ENCODE measurements at regions not wholly inside any gene's neighbourhood (a gene's known extent, or its start where the extent isn't known, plus 50 kb on each side); places are given as distances from the start of the nearest gene placed in this dataset.

- H3K27me3 ChIP-seq (ENCODE audit: control insufficient read depth in 1 of 2, insufficient read depth in 2 of 2, low read length in 2 of 2) = peaks cover 7 to 41% of the 10 kb centered on the region in 2 experiments; a peak in 4 of 5 replicates
- WGBS (ENCODE audit: low lambda C conversion rate) = 4% methylated on average over 10 of the region's 10 CpGs
- no peak overlapping the region for H2AFZ ChIP-seq (ENCODE audit: low read length)
- no peak overlapping the region for H3K27ac ChIP-seq (ENCODE audit: extremely low read length, insufficient read depth, low read length)
- H3K4me1 ChIP-seq (ENCODE audit: insufficient read depth, low read length) = no peaks in the 10 kb centered on the region
- no peak for FAIRE-seq
- POLR2A ChIA-PET = no interaction called here
- H3K9me3 ChIP-seq (ENCODE audit: low read length) = no peaks in the 10 kb centered on the region
- H3K36me3 ChIP-seq (replicated peaks in 1 of 2; ENCODE audit: control insufficient read depth in 1 of 2, insufficient read depth in 2 of 2, low read length in 2 of 2) = no peaks in the 10 kb centered on the region
- BruUV-seq (replicated peaks) = no TSS peak
- no peak overlapping the region for H3K4me3 ChIP-seq (replicated peaks in 1 of 3; ENCODE audit: insufficient read depth in 1 of 3, low read depth in 2 of 3, low read length in 3 of 3)
- in situ Hi-C loops (cut with HindIII; ENCODE audit: extremely low pct_ligation_motif_present, low pct_unique_long_range_greater_than_20kb) = no loop called here
- no peaks in the 10 kb centered on the region for H3K79me2 ChIP-seq (ENCODE audit: insufficient read depth, low read length)
- H3K9ac ChIP-seq (ENCODE audit: insufficient read depth, low read depth, low read length) = no peak overlapping the region
- no peak overlapping the region for H3K4me2 ChIP-seq (ENCODE audit: low read depth, low read length)
- ATAC-seq = no peak
- CTCF ChIA-PET (ENCODE audit: low intra/inter-chr PET ratio, low total read pairs) = no interaction called here
- H4K20me1 ChIP-seq (ENCODE audit: insufficient read depth, low read length) = no peaks in the 10 kb centered on the region; the same call in 1 of the 2 replicates
- intact Hi-C loops (cut with micrococcal nuclease; ENCODE audit: unreplicated experiment) = no loop called here
- no peak for DNase-seq (ENCODE audit: low spot score)
- TF ChIP-seq MXD4 (CRISPR knock-in tag; IDR thresholded peaks at IDR 0.05) (no peak), E2F1 (CRISPR knock-in tag; IDR thresholded peaks at IDR 0.05) (no peak), ZBTB8A (CRISPR knock-in tag; IDR thresholded peaks at IDR 0.05; ENCODE audit: borderline replicate concordance, low read depth) (no peak), TEAD3 (CRISPR knock-in tag; optimal IDR thresholded peaks at IDR 0.05; ENCODE audit: borderline replicate concordance) (no peak), ZNF572 (CRISPR knock-in tag; IDR thresholded peaks at IDR 0.05) (no peak), AHR (CRISPR knock-in tag; IDR thresholded peaks at IDR 0.05) (no peak), ZFY (CRISPR knock-in tag; IDR thresholded peaks at IDR 0.05) (no peak), GABPA (IDR thresholded peaks at IDR 0.05; ENCODE audit: low read depth, low read length) (no peak), GABPA (CRISPR knock-in tag; IDR thresholded peaks at IDR 0.05; ENCODE audit: low read depth) (no peak), ZNF180 (CRISPR knock-in tag; IDR thresholded peaks at IDR 0.05; ENCODE audit: borderline replicate concordance, low read depth) (no peak), FOXA1 (IDR thresholded peaks at IDR 0.05) (no peak), FOXA1 (CRISPR knock-in tag; IDR thresholded peaks at IDR 0.05) (no peak), MIER2 (CRISPR knock-in tag; IDR thresholded peaks at IDR 0.05) (no peak)
- TF ChIP-seq, protein P1, sequence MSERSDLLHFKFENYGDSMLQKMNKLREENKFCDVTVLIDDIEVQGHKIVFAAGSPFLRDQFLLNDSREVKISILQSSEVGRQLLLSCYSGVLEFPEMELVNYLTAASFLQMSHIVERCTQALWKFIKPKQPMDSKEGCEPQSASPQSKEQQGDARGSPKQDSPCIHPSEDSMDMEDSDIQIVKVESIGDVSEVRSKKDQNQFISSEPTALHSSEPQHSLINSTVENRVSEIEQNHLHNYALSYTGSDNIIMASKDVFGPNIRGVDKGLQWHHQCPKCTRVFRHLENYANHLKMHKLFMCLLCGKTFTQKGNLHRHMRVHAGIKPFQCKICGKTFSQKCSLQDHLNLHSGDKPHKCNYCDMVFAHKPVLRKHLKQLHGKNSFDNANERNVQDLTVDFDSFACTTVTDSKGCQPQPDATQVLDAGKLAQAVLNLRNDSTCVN (CRISPR knock-in tag; IDR thresholded peaks at IDR 0.05; ENCODE audit: borderline replicate concordance) = no peak
- TF ChIP-seq, protein P2, sequence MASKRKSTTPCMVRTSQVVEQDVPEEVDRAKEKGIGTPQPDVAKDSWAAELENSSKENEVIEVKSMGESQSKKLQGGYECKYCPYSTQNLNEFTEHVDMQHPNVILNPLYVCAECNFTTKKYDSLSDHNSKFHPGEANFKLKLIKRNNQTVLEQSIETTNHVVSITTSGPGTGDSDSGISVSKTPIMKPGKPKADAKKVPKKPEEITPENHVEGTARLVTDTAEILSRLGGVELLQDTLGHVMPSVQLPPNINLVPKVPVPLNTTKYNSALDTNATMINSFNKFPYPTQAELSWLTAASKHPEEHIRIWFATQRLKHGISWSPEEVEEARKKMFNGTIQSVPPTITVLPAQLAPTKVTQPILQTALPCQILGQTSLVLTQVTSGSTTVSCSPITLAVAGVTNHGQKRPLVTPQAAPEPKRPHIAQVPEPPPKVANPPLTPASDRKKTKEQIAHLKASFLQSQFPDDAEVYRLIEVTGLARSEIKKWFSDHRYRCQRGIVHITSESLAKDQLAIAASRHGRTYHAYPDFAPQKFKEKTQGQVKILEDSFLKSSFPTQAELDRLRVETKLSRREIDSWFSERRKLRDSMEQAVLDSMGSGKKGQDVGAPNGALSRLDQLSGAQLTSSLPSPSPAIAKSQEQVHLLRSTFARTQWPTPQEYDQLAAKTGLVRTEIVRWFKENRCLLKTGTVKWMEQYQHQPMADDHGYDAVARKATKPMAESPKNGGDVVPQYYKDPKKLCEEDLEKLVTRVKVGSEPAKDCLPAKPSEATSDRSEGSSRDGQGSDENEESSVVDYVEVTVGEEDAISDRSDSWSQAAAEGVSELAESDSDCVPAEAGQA (IDR thresholded peaks at IDR 0.05; ENCODE audit: low read depth) = no peak
- TF ChIP-seq, protein P2 (CRISPR knock-in tag; IDR thresholded peaks at IDR 0.05; ENCODE audit: borderline replicate concordance) = no peak
These were observed 216.1 kb upstream of the RAB6C start for GRCh38 chr2:129763190-129763846.
